HEK293 (cell line): ENCODE measurements at regions not wholly inside any gene's neighbourhood (a gene's known extent, or its start where the extent isn't known, plus 50 kb on each side); places are given as distances from the start of the nearest gene placed in this dataset.

Source experiments
- CTCF ChIA-PET: fragments of 350-600 bp; formaldehyde crosslinking; extraction: SDS; loops from one replicate; lab custom pipeline; 2021; ENCODE audit warnings: antibody characterized with exemption; lab: Yijun Ruan, JAX
- POLR2A ChIA-PET: fragments of 300-600 bp; formaldehyde crosslinking; extraction: SDS; loops from one replicate; lab custom pipeline; 2020; ENCODE audit warnings: antibody characterized with exemption, inconsistent platforms; lab: Yijun Ruan, JAX
- H3K27ac ChIP-seq: fragments of 200-500 bp; sonication (Bioruptor generic); 2 replicates; pipeline ENCODE4 v1.5.1; 2014; ENCODE audit warnings: low read depth, low read length, control low read depth, inconsistent platforms; ENCODE audit errors: extremely low read depth
- H3K36me3 ChIP-seq, 2 experiments: fragments of 200-500 bp in 1 of 2; sonication (Bioruptor generic) in 1 of 2; 1 replicate in 1 of 2; 2 replicates in 1 of 2; pipeline ENCODE4 v1.5.1; 2014 to 2017; ENCODE audit warnings: inconsistent platforms in 2 of 2, low read length in 2 of 2; ENCODE audit not compliant: control insufficient read depth in 2 of 2, insufficient read depth in 1 of 2
- H3K4me1 ChIP-seq: fragments of 200-500 bp; sonication (Bioruptor generic); 2 replicates; pipeline ENCODE4 v1.5.1; 2014; ENCODE audit warnings: mild to moderate bottlenecking, low read length, inconsistent platforms; ENCODE audit not compliant: control insufficient read depth, insufficient read depth
- H3K4me3 ChIP-seq: 2 replicates; pipeline ENCODE4 v1.5.1; 2011; ENCODE audit warnings: low read depth, mild to moderate bottlenecking, control low read depth, low read length, moderate library complexity
- H3K9me3 ChIP-seq: fragments of 200-500 bp; sonication (Bioruptor generic); 2 replicates; pipeline ENCODE4 v1.5.1; 2014; ENCODE audit warnings: low read depth, low read length, inconsistent platforms; ENCODE audit not compliant: control insufficient read depth, insufficient read depth
- GLI2 ChIP-seq: fragments of 450-650 bp; formaldehyde crosslinking; IDR thresholded peaks from 2 replicates; pipeline ENCODE4; 2017; ENCODE audit warnings: missing biosample characterization, missing genetic modification characterization, low read depth, borderline replicate concordance
- MEIS1 ChIP-seq: sonication (generic); formaldehyde crosslinking; IDR thresholded peaks from 2 replicates; pipeline ENCODE4 v1.8.1; 2022; ENCODE audit warnings: missing genetic modification reagents, mild to moderate bottlenecking, borderline replicate concordance
- MYNN ChIP-seq: fragments of 450-650 bp; formaldehyde crosslinking; IDR thresholded peaks from 2 replicates; pipeline ENCODE4 v1.5.1; 2016; ENCODE audit warnings: missing biosample characterization, missing genetic modification characterization, borderline replicate concordance
- SCRT2 ChIP-seq: fragments of 450-650 bp; formaldehyde crosslinking; IDR thresholded peaks from 2 replicates; pipeline ENCODE4 v1.5.1; 2016; ENCODE audit warnings: missing biosample characterization, missing genetic modification characterization
- ZBTB49 ChIP-seq: fragments of 450-650 bp; formaldehyde crosslinking; IDR thresholded peaks from 2 replicates; pipeline ENCODE4 v1.5.1; 2016; ENCODE audit warnings: missing biosample characterization, missing genetic modification characterization, low read depth
- ZFP41 ChIP-seq: fragments of 450-650 bp; formaldehyde crosslinking; IDR thresholded peaks from 2 replicates; pipeline ENCODE4 v1.5.1; 2016; ENCODE audit warnings: missing biosample characterization, missing genetic modification characterization, borderline replicate concordance
- ZNF169 ChIP-seq: fragments of 450-650 bp; formaldehyde crosslinking; IDR thresholded peaks from 2 replicates; pipeline ENCODE4 v1.5.1; 2016; ENCODE audit warnings: missing biosample characterization, missing genetic modification characterization
- ZNF202 ChIP-seq: fragments of 450-650 bp; formaldehyde crosslinking; IDR thresholded peaks from 2 replicates; pipeline ENCODE4 v1.5.1; 2016; ENCODE audit warnings: missing biosample characterization, missing genetic modification characterization, borderline replicate concordance
- ZNF223 ChIP-seq: fragments of 450-650 bp; formaldehyde crosslinking; IDR thresholded peaks from 2 replicates; pipeline ENCODE4 v1.5.1; 2016; ENCODE audit warnings: missing biosample characterization, missing genetic modification characterization
- ZNF274 ChIP-seq, 2 experiments: fragments of 200-500 bp in 1 of 2; fragments of 450-650 bp in 1 of 2; sonication (Bioruptor generic) in 1 of 2; formaldehyde crosslinking in 1 of 2; IDR thresholded peaks; 2 replicates each; pipeline versions ENCODE4 v1.5.1 to v1.6.1; 2014 to 2016; ENCODE audit warnings: borderline replicate concordance in 1 of 2, inconsistent platforms in 1 of 2, low read length in 1 of 2, missing biosample characterization in 1 of 2, missing genetic modification characterization in 1 of 2
- ZNF335 ChIP-seq: fragments of 450-650 bp; formaldehyde crosslinking; conservative IDR thresholded peaks from 2 replicates; pipeline ENCODE4 v1.5.1; 2016; ENCODE audit warnings: missing biosample characterization, missing genetic modification characterization
- ZNF433 ChIP-seq: fragments of 450-650 bp; formaldehyde crosslinking; IDR thresholded peaks from 2 replicates; pipeline ENCODE4 v1.5.1; 2016; ENCODE audit warnings: missing biosample characterization, missing genetic modification characterization, low read depth
- ZNF513 ChIP-seq: fragments of 450-650 bp; IDR thresholded peaks from 2 replicates; pipeline ENCODE4 v1.5.1; 2018; ENCODE audit warnings: missing biosample characterization, missing genetic modification characterization
- ZNF561 ChIP-seq: fragments of 450-650 bp; IDR thresholded peaks from 2 replicates; pipeline ENCODE4 v1.5.1; 2018; ENCODE audit warnings: missing biosample characterization, missing genetic modification characterization, borderline replicate concordance
- ZNF621 ChIP-seq: fragments of 450-650 bp; formaldehyde crosslinking; IDR thresholded peaks from 2 replicates; pipeline ENCODE4 v1.5.1; 2017; ENCODE audit warnings: missing biosample characterization, missing genetic modification characterization
- ZNF626 ChIP-seq: fragments of 450-650 bp; sonication (Bioruptor Pico); formaldehyde crosslinking; IDR thresholded peaks from 2 replicates; pipeline ENCODE4 v1.5.1; 2018; ENCODE audit warnings: missing biosample characterization, missing genetic modification characterization, inconsistent platforms
- ZNF654 ChIP-seq: fragments of 450-650 bp; formaldehyde crosslinking; IDR thresholded peaks from 2 replicates; pipeline ENCODE4 v1.5.1; 2016; ENCODE audit warnings: low read depth, missing biosample characterization, missing genetic modification characterization
- ZNF658 ChIP-seq: fragments of 450-650 bp; formaldehyde crosslinking; IDR thresholded peaks from 2 replicates; pipeline ENCODE4; 2016; ENCODE audit warnings: missing biosample characterization, missing genetic modification characterization
- ZNF677 ChIP-seq: fragments of 450-650 bp; IDR thresholded peaks from 2 replicates; pipeline ENCODE4 v1.5.0; 2018; ENCODE audit warnings: missing biosample characterization, mild to moderate bottlenecking, missing genetic modification characterization, moderate library complexity
- ZNF776 ChIP-seq: fragments of 450-650 bp; formaldehyde crosslinking; IDR thresholded peaks from 2 replicates; pipeline ENCODE4 v1.5.0; 2017; ENCODE audit warnings: missing biosample characterization, missing genetic modification characterization, borderline replicate concordance
- TF ChIP-seq, protein P1 (sequence below): fragments of 450-650 bp; formaldehyde crosslinking; IDR thresholded peaks from 2 replicates; pipeline ENCODE4; 2016; ENCODE audit warnings: missing biosample characterization, missing genetic modification characterization
- TF ChIP-seq, protein P2 (sequence below): fragments of 450-650 bp; formaldehyde crosslinking; IDR thresholded peaks from 2 replicates; pipeline ENCODE4 v1.5.1; 2016; ENCODE audit warnings: missing biosample characterization, missing genetic modification characterization

GRCh38 chr5:125198270-125198974 lies 452.0 kb upstream of the ZNF608 start (continued):
- TF ChIP-seq ZNF776 (tag by site-specific recombination): peak; percentile 92; the same call in 1 of the 2 replicates
- TF ChIP-seq ZNF274 (IDR thresholded peaks at IDR 0.05; ENCODE audit: low read length): no peak
- TF ChIP-seq ZNF274 (tag by site-specific recombination; IDR thresholded peaks at IDR 0.05; ENCODE audit: borderline replicate concordance): no peak
- TF ChIP-seq, protein P1, sequence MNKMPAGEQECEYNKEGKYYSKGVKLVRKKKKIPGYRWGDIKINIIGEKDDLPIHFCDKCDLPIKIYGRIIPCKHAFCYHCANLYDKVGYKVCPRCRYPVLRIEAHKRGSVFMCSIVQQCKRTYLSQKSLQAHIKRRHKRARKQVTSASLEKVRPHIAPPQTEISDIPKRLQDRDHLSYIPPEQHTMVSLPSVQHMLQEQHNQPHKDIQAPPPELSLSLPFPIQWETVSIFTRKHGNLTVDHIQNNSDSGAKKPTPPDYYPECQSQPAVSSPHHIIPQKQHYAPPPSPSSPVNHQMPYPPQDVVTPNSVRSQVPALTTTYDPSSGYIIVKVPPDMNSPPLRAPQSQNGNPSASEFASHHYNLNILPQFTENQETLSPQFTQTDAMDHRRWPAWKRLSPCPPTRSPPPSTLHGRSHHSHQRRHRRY (tag by site-specific recombination): no peak
- no peak for TF ChIP-seq ZFP41 (tag by site-specific recombination)
- TF ChIP-seq ZNF223 (tag by site-specific recombination): no peak
- TF ChIP-seq ZNF433 (tag by site-specific recombination): no peak
- no peak for TF ChIP-seq ZNF658 (tag by site-specific recombination)

DNA sequence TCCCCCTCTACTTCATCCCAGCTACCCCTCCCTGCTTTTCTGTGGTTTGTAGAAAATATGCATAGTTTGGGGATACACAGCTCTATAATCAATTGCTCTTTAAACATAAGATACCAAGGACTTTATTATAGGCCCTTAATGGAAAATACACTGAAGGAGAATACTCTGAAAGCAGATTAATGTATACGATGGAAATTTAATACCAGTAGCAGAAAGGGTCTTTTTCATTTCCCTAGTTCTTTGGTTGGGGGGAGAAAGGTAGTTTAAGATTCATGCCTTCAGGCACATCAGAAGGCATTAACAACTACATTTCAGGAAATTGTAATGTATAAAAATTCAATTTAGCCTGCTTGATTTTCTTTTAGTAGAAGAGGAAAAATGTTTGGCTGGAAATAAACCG lies 452.9 kb upstream of the ZNF608 start:
- Histone ChIP-seq H3K27ac (no peak overlapping the region), H3K36me3 (no peaks in the 10 kb centered on the region), H3K4me3 (no peak overlapping the region), H3K4me1 (peaks cover 35% of the 10 kb centered on the region), H3K9me3 (no peaks in the 10 kb centered on the region)
- POLR2A ChIA-PET: no interaction called here
- CTCF ChIA-PET: interaction anchor here (0.7 kb wide), 1 partner anchor 142 kb away, joined by 3 read pairs; no protein-coding TSS in a partner anchor
- TF ChIP-seq, protein P2, sequence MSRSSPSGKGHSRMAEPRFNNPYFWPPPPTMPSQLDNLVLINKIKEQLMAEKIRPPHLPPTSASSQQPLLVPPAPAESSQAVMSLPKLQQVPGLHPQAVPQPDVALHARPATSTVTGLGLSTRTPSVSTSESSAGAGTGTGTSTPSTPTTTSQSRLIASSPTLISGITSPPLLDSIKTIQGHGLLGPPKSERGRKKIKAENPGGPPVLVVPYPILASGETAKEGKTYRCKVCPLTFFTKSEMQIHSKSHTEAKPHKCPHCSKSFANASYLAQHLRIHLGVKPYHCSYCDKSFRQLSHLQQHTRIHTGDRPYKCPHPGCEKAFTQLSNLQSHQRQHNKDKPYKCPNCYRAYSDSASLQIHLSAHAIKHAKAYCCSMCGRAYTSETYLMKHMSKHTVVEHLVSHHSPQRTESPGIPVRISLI (tag by site-specific recombination): no peak
- no peak for TF ChIP-seq ZNF202 (tag by site-specific recombination)
- no peak for TF ChIP-seq ZNF626
- TF ChIP-seq GLI2 (tag by site-specific recombination): no peak
- TF ChIP-seq ZNF561 (tag by site-specific recombination): peak; percentile 93
- TF ChIP-seq ZBTB49 (tag by site-specific recombination): no peak

DNA sequence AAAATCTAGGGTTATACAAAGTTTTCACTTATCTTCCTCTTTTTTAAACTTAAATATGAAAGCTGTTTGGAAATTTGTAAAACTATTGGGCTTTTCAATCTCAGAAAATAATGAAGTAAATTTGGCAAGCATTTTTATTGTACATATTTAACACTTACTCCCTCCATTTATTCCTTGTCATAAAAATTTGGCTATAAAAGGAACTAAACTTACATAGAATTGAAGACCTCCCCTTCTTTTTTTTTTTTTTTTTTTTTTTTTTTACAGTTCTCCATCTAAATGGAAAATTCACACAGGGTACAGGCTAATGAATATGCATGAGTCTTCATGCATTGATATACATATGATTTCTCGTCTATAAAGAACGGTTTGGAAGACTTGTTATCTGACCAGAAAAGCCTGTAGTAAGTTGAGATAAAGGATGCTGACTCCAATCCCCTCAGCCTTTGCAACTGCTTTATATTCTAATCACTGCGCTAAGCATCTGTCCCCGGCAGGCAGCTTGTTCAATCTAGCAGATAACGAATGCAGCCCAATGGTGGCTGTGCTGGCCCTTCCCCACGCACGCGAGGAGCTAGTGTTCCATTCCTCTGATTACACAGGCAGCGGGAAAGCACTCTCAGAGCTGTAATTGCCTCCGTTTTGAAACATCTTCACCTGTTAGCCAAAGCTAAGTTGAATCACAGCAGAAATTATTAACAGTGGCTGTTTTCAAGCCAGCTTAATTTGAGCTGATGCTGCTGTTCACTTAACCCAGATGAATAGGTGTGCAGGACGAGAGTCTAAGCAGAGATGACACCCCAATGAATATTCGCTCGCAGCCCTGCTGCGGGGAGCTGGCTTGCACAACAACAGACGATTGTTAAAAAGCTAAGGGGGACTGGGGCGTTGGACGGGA lies 453.8 kb upstream of the ZNF608 start:
- Histone ChIP-seq H3K27ac (peak overlapping the region; percentile 68), H3K4me1 (peaks cover 35% of the 10 kb centered on the region), H3K4me3 (no peak overlapping the region), H3K36me3 (no peaks in the 10 kb centered on the region), H3K9me3 (no peaks in the 10 kb centered on the region)
- ChIA-PET POLR2A (interaction anchor here (0.6 kb wide), 1 partner anchor 670 kb away, joined by 3 read pairs; no protein-coding TSS in a partner anchor), CTCF (interaction anchor here (0.5 to 1.0 kb wide), 4 partner anchors 13 to 1549 kb away, joined by 3 read pairs; no protein-coding TSS in a partner anchor)
- TF ChIP-seq MYNN (tag by site-specific recombination): no peak
- no peak for TF ChIP-seq ZNF274 (IDR thresholded peaks at IDR 0.05; ENCODE audit: low read length)
- TF ChIP-seq ZNF274 (tag by site-specific recombination; IDR thresholded peaks at IDR 0.05; ENCODE audit: borderline replicate concordance): no peak
- TF ChIP-seq ZNF621 (tag by site-specific recombination): no peak
- no peak for TF ChIP-seq ZNF513 (tag by site-specific recombination)
- no peak for TF ChIP-seq ZNF169 (tag by site-specific recombination)
- TF ChIP-seq SCRT2: 0 out of 2 replicates have a peak, but pooled peaks have one; percentile 36
- peak; percentile 88 for TF ChIP-seq ZNF335 (tag by site-specific recombination)
- TF ChIP-seq ZNF654 (tag by site-specific recombination): no peak
- no peak for TF ChIP-seq ZNF677 (tag by site-specific recombination)
- TF ChIP-seq MEIS1: no peak
